DMS114 treated with DMSO at 0.1 percent for 48 hours (cell line): ENCODE measurements at regions not wholly inside any gene's neighbourhood (a gene's known extent, or its start where the extent isn't known, plus 50 kb on each side); places are given as distances from the start of the nearest gene placed in this dataset.
"Not testable (repeated sequence)": the region's sequence is repeated elsewhere in the genome, so short reads cannot be mapped to it uniquely, and the experiment has no call there.

Experiments used
- DNase-seq: peaks from one replicate; lab custom pipeline; 2025; ENCODE audit not compliant: unreplicated experiment; lab: John Stamatoyannopoulos, UW

DNA sequence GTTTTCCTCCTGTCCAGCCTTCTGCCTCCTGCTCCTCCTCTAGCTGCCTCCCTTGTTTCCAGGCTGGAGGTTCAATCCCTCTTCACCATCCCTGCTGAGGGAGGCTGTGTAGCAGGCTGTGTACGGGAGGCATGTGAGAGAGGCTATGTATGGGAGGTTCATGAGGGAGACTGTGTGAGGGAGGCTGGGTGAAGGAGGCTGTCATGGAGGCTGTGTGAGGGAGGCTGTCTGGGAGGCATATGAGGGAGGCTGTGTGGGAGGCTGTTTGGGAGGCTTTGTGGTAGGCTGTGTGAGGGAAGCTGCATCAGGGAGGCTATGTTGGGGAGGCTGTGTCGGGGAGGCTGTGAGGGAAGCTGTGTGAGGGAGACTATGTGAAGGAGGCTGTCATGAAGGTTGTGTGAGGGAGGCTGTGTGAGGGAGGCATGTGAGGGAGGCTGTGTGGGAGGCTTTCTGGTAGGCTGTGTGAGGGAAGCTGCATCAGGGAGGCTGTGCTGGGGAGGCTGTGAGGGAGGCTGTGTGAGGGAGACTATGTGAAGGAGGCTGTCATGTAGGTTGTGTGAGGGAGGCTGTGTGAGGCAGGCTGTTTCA is 123.7 kb upstream of the RNF32 start:
- DNase-seq, result no peak

DNA sequence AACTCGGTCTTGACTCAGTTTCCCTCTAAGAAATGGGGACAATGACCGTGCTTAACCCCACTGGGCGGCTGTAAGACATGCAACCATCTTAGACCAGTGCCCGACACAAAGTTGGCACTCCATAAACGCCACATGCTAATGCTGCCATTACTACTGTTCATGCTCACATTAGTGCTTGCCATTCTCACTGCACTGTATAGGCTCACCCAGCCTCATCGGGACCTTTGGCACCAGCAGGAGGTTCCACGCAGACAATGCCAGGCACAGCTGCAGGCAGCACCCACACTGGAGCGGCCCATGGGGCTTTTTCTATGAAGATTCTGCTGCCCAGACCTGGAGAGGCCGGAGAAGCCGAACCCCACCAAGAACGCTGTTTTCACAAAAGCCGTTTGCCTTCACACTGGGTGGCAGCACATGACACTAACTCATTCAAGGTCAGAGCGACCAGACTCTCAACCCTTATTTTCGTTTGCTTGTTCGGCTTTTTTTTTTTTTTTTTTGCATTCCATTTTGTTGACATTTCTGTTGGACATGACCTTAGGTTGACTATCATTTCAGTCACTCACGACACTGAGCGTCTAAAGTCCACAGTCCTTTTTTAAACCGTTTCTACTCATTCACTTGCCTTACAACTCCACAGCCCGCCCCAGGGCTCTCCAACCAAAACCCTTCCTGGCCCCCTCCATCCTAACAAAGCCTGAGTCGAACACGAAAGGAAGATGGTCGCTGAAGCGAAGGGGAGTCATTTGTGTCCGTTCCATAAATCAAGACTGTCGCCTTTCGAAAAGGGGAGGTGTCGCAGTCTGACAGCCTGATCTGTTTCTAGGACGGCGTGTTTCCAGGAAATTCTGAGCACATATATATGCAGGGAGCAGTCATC is 124.4 kb upstream of the RNF32 start:
- DNase-seq, result no peak

- DNase-seq, result no peak
These were observed 125.7 kb upstream of the RNF32 start for GRCh38 chr7:156514851-156515250.

DNA sequence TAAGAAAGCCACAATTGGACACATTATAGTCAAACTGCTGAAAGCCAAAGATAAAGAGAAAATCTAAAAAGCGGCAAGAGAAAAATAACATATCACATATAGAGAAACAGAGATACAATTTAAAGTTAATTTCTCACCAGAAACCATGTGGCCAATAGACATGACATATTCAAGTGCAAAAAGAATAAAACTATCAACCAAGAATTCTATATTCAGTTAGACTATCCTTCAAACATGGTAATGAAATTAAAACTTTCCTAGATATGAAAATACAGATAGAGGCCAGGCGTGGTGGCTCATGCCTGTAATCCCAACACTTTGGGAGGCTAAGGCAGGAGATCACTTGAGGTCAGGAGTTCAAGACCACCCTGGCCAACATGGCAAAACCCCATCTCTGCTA is 129.1 kb upstream of the RNF32 start:
- no peak for DNase-seq

GRCh38 chr7:156510966-156511365 is 129.6 kb upstream of the RNF32 start:
- no peak for DNase-seq

GRCh38 chr7:156509216-156509615 is 131.4 kb upstream of the RNF32 start:
- no peak for DNase-seq

DNA sequence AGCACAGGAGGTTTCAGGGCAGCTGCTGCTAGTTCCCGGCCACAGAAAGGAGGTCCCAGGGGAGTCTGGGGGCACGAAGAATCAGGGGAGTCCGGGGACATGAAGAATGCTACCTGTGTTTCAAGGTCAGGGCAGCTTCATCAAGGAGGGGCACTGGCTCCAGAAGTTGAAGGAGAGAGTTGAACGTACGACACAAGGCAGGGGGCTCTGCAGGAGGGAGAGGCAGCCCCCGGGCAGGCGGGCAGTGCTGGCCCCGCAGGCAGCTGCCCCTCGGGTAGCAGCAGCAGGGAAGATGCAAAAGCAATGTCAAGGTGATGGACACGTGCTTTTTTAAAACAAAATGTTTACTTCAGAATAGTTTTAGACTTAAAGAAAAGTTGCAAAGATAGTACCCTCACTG is 134.7 kb upstream of the RNF32 start:
- DNase-seq, result no peak

- no peak for DNase-seq
These were observed 135.7 kb upstream of the RNF32 start for GRCh38 chr7:156504687-156505545.

GRCh38 chr7:156504006-156504405 is 136.6 kb upstream of the RNF32 start:
- no peak for DNase-seq

- DNase-seq, result no peak
These were observed 137.4 kb upstream of the RNF32 start for GRCh38 chr7:156503196-156503595.

GRCh38 chr7:156501815-156502214 is 138.8 kb upstream of the RNF32 start:
- DNase-seq, result not testable (repeated sequence)

DNA sequence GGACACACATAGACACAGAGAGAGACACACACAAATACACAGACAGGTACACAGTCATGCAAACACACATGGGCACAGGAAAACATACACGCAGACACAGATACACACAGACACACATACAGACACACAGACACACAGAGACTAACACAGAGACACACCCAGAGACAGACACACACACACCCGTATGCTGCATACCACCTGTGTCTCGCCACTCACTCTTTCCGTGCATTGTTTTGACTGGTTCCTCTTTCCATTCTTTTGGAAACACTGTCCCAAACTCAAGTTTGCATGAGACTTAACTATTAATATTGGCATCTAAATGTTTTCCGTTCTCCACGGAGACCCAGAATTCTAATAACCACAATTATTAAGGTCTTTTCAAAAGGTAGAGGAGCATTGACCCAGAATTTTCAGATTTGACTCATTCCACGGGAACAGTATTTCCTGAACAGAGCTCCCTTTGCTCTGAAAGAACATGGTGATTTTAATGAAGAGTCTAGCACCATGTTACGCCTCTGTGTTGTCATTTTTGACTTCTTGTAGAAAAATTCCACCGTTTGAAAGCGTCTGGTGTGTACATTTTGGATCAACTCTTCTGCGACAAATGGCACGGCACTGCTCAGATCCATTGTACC is 141.2 kb upstream of the RNF32 start:
- no peak for DNase-seq

GRCh38 chr7:156497776-156498509 is 142.6 kb upstream of the RNF32 start:
- no peak for DNase-seq

- DNase-seq, result no peak
These were observed 143.7 kb upstream of the RNF32 start for GRCh38 chr7:156496865-156497264.

DNA sequence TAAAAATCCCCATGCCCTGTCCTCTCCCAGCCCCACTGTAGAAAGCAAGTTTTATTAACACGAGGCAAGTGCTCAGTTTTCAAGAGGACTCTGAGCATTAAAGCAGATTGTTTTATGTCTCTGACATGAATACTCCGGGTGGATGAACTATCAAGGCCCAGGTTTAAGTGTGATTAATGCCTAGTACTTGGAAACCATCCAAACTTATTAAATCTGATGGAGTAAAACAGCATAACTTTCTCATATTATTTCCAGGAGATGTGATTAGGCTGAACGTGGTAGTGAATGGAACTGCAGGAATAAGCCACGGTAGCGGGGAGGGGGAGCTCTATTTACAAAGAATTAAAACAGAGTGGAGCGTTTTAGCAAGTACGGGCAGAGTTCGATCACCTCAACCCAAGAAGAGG is 144.2 kb upstream of the RNF32 start:
- DNase-seq, result no peak

GRCh38 chr7:156494960-156495359 is 145.6 kb upstream of the RNF32 start:
- no peak for DNase-seq

GRCh38 chr7:156493942-156494341 is 146.6 kb upstream of the RNF32 start:
- DNase-seq, result no peak

DNA sequence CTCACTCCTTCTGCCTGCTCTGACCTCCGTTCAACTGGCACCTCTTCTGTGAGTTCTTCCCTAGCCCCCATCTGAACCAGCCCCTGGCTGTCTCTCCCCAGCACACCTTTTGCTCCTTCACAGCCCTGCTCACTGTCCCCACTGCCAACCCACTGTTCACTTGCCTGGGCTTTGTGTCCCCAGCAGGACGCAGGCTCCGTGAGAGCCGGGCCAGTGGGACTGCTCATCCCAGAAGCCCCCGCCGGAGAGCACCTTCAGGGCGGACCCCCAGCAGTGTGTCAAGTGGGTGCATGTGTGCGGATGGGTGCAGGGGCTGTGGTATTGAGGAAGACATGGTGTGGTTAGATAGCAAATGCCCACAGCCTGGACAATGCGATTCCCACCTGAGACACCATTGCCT is 148.4 kb upstream of the RNF32 start:
- DNase-seq, result no peak

- DNase-seq, result no peak
These were observed 149.1 kb upstream of the RNF32 start for GRCh38 chr7:156491435-156491834.

GRCh38 chr7:156490021-156490800 is 150.4 kb upstream of the RNF32 start:
- no peak for DNase-seq
